ENCODE measurements at regions not wholly inside any gene's neighbourhood (a gene's known extent, or its start where the extent isn't known, plus 50 kb on each side); places are given as distances from the start of the nearest gene placed in this dataset.
"Not testable (repeated sequence)": the region's sequence is repeated elsewhere in the genome, so short reads cannot be mapped to it uniquely, and the experiment has no call there.

- no peak for ATAC-seq
Observed at GRCh38 chr14:59123975-59124374, 64.5 kb upstream of the DAAM1 start.

GRCh38 chr14:59125156-59125555, 63.3 kb upstream of the DAAM1 start:
- no peak for ATAC-seq

- ATAC-seq = peak; percentile 77
Observed at GRCh38 chr14:59126714-59127436, 61.6 kb upstream of the DAAM1 start.

- no peak for ATAC-seq
Observed at GRCh38 chr14:59127437-59127732, 61.1 kb upstream of the DAAM1 start.

- no peak for ATAC-seq
Observed at GRCh38 chr14:59130462-59130861, 58.0 kb upstream of the DAAM1 start.

- no peak for ATAC-seq
Observed at GRCh38 chr14:59131938-59132795, 56.3 kb upstream of the DAAM1 start.

- ATAC-seq = no peak
Observed at GRCh38 chr14:59132796-59133494, 55.5 kb upstream of the DAAM1 start.

GRCh38 chr14:59133709-59134108, 54.8 kb upstream of the DAAM1 start:
- ATAC-seq = no peak

- no peak for ATAC-seq
Observed at GRCh38 chr14:59134307-59134706, 54.2 kb upstream of the DAAM1 start.

- no peak for ATAC-seq
Observed at GRCh38 chr14:59137256-59137655, 51.2 kb upstream of the DAAM1 start.

- not testable (repeated sequence) for ATAC-seq
Observed at GRCh38 chr14:59138576-59138975, 49.9 kb upstream of the DAAM1 start.

Data from esophagus mucosa (tissue), 1 donor.